GM18868 (cell line): ENCODE measurements at regions not wholly inside any gene's neighbourhood (a gene's known extent, or its start where the extent isn't known, plus 50 kb on each side); places are given as distances from the start of the nearest gene placed in this dataset.
A peak's percentile ranks its signal among the peaks of the same experiment; 100 is the strongest.
"Not testable (repeated sequence)": the region's sequence is repeated elsewhere in the genome, so short reads cannot be mapped to it uniquely, and the experiment has no call there.

Source experiments
- ATAC-seq: cut with Tn5 transposase; IDR thresholded peaks from one replicate; pipeline ENCODE4 v1.9.1; 2021; ENCODE audit warnings: mild to moderate bottlenecking, moderate library complexity; ENCODE audit not compliant: unreplicated experiment

DNA sequence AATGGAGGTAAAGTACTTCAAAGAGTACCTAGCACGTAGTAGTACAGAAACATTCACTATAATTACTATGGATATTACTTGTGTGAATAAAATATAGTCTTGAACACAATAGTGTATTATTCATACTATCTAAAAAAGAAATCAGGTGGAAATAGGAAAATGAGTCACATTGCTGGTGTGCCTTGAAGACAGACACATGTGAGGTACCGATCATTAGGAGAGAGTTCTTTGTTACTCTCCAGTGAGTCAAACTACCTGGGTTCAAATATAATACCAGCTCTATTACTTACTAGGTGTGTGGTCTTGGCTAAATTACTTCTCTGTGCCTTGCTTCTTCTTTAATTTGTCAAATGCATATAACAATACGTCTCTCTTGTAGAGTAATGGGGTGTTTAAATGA is 50.8 kb upstream of the BEND6 start:
- peak; percentile 8 for ATAC-seq

DNA sequence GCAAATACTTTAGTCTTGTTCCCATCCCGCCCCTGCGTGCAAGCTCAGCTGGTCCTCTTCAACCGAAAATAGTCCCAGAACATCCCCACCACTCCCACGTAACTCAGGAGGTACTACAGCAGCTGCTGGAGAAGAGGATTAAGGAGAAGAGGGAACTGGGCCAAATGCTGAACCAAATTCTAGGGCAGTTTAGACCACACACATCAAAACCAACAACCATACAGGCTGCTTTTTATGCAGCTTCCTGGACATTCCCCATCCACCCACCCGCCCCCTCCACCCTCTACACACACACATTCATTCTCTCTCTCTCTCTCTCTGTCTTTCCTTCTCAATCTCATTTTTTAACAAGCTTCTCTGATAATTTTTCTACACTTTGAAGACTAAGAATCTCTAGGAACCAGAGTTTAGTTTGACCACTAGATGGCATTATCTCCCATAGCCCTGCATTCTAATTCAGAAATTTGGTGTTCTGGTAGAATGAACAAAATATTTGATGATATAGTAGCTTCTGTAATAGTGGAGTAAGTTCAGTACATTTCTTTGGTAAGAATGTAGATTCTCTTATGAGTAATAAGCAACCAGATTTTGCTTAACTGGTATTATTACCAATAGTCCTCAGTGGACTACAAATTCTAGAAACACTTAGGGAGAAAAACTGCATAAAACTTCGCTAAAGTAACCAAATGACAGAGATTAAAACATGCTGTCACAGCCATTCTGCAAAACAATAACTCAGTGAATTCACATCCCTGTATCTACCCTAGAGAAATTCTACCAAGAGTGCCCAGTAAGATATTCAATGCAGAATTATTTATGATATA is 52.1 kb upstream of the BEND6 start:
- ATAC-seq = no peak

DNA sequence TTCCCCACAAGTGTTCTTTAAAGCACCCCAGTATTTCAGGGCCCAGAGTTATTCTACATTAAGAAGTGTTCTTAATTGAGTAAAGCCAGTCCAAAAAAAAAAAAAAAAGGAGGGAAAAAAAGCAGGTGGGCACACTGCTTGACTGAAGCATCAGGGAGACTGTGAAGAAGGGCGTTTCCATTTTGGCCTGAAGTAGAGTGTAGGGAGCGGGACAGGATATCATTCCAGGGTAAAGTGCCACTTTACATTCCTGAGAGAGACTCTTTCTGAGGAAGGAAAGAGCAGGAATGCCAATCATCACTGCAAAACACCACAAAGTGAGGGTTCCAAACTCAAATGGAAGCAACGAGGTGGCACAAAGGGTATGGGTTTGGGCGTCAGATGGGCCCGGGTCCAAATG is 54.1 kb upstream of the BEND6 start:
- no peak for ATAC-seq

DNA sequence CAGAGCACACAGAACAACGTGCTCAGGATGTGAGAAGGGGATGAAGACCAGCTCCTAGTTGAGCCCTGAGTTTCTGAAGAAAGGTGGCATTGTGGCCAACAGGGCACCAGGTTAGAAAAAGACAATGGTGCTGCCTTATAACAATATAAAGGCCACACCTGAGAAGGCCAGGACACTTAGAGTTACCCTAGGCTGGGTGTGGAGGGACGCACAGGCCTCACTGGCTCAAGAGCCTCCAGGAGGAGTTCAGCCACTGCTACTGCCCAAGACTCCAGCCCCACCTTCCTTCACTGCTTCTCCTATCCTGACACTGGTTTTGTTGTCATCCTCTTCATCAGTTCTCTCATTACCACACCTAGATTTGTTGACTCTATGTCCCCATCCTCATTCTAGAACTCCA is 55.2 kb upstream of the BEND6 start:
- ATAC-seq = no peak

DNA sequence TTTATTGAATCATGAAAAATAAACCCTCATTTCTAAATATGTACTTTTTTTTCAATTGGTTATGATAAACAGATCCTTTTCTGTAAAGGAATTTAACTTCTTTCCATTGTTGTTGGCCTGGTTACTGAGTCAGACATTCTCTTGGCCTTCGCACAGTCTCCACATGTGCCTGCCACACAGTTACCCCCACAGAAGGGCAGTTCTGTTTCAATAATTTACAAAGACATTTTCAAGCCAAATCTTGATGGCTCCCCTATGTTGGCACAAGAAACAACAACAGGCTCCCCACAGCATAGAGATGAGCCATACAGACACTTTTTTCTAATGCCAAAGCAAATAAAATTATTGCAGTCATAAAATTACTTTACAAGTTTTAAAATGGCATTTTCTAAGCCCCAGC is 55.6 kb upstream of the BEND6 start:
- ATAC-seq = no peak

DNA sequence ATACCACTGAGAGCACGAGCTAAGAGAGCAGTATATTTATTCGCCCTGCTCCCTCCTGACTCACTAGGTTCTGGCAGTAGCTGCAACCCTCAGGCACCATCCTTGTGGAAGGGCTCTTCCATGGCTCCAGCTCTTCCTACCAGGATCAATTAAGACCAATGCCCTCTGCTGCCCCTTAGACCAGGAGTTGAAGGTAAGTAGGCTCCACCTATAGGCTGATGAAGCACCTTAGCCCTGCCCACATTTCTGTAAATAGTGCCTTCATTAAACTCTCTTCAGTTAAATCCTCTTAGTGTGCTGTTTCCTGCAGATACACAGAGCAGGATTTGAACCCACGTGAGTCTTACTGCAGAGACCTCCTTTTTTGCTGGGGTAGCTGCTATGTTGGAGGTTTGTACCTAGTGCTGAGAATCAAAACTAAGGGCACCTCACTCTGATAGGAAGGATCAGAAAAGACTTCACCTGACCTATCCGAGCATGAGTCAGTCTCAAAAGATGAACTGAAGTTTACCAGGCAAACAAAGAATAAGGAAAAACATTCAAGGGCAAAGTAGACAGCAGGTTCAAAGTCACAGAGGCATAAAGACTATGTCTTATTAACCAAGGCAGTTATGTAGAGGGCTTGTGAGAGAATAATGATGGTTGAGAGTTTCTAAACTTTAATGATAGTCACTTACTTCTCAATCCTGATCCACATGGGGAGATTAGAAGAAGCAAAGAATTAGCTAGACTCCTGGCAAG is 56.9 kb upstream of the BEND6 start:
- ATAC-seq = no peak

DNA sequence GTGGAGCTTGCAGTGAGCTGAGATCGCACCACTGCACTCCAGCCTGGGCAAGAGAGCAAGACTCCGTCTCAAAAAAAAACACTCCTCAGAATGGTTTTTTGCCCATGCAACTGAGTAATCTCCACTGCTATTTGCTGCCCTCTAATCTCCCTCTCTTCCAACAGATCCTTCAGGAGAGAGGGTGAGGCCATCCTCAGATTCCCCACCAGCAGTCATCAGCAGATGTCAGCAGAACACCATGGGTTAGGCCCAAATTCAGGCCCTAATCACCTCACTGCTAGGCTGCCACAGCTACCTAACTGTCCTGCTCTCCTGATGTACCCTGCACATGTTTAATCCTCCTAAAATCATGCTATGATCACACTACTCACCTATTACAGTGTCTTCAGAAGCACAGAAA is 63.2 kb upstream of the BEND6 start:
- no peak for ATAC-seq

DNA sequence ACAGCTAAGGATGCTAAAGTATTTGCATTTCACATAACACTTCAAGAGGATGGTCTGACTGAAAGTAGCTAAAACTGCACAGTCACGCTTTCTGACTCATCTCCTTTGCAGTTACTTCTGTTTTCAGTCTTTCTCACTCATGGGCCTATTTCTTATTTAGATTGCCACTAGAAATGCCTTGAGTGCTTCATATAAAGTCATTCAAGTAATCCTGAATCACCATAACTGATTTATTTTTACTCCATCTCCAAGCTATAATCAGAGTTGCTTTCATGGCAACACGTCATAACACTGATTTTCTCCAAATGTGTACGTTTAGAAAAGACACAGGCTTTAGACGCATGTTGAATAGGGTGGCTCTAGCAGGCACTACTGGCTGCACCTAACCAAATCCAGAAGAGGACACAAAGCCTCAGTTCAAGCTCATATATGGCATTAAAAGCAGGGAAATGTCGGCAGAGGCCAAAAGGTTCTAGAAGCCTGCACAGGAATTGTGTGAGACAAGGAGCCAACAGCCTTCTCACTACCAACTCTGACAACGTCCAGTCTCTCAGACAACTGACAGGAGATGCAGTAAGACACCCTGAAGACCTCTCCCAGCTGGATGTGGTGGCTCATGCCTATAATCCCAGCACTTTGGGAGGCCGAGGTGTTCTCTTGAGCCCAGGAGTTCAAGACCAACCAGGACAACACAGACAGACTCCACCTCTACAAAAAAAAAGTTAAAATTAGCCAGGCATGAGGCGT is 64.1 kb upstream of the BEND6 start:
- ATAC-seq = peak; percentile 97

DNA sequence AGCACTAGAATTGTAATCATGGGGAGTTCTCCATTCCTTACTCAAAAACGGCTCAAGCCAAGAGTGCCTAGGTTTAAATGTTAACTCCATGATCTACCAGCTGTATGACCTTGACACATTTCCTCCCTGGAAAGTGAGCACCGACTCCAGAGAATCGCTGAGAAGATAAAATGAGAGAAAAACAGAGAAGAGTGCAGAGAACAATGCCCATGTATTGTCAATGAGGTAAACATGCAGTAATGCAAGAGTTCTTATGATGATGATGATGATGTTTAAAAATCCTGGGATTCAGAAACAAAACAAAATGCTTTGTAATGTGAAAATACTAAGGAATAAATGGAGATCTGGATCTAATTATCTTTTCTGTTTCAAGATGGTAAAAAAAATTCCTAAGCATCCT is 64.8 kb upstream of the BEND6 start:
- ATAC-seq = no peak

DNA sequence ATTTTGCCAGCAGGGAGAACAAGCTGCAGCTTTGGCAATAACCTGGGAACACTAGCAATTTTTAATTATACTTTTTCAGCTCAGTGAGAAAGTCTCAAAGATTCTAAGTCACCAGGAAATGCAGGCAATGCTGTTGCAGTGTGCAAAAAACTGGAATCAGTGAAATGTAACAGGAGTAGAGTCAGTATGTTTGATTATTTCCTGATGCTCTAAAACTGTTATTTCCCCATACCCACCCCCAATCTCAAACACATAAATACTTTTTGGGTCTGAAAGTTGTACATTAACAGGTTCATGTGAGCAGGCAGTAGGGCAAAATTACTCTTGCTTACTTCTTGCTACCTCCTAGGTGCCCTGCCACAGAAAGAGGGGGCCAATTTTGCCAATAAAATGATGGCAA is 65.4 kb upstream of the BEND6 start:
- ATAC-seq = no peak

DNA sequence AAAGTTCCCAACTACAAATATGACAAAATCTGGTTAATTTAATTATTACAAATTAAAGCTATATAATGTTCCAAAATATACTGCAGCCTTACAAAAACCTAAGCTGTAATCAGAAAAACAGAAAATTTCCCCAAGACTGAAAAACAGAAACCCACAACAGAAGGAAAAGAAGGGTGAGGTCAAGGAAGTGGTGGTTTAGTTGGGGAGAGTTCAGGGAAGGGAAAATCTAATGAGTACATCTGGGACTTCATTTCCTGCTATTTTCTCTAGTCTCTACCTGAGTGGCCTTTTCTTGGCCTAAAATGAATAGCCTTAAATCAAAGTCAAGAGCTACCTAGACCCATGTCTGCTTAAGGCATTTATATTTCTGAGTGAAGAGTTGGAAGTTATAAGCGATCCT is 66.2 kb upstream of the BEND6 start:
- ATAC-seq = no peak

DNA sequence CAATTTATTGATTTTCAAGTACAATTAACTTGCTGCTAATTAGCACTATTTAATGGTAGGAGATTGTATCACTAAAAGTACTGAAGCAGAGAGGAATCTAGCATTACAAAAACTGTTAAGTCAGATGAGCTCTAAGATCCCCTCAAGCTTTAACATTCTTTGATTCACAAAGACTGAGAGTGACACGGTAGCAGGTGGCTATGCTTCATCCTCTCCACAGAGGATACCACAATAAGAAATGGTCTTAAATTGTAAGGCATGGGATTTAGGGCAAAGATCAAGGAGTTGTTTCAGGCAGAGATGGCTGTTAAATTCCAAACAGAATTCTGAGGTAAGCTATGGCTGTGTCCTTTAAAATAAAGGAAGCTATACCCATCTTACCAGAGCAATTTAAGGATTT is 67.8 kb upstream of the BEND6 start:
- no peak for ATAC-seq

DNA sequence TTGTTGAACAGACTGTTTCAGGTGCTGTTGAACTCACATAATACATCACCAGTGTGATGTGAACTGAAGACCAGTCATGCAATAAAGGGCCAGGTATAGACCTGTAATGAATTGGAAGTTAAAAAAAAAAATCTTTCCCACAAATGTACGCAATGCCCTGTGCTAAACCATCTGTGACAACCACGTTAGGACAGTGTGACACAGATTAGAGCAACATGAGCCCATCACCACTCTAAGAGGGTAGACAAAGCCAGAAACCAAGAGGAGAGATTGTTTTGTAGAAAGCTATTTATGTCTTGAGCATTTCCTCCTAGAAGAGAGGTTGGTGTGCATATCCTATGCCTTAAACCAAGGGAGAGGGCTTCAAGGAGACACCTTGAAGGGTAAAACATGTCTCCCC is 77.0 kb upstream of the BEND6 start:
- peak; percentile 69 for ATAC-seq

DNA sequence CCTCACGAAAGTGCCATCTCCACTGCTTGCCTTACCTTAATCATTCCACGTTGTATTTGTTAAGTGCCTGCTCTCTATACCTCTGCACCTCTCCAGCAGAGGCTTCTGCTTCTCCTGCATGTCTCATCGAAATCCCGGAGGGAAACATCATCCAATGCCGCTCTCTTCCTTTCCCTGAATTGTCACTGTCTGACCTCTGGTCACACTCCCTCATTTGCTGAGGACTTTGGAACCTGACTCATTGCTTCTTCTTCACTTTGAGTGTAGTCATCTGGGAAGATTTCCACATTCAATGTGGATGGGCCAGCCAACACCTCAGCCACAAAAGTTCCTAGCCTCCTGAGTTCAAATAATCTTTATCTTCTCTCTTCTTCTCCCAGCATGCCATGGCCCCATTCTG is 78.9 kb upstream of the BEND6 start:
- no peak for ATAC-seq

DNA sequence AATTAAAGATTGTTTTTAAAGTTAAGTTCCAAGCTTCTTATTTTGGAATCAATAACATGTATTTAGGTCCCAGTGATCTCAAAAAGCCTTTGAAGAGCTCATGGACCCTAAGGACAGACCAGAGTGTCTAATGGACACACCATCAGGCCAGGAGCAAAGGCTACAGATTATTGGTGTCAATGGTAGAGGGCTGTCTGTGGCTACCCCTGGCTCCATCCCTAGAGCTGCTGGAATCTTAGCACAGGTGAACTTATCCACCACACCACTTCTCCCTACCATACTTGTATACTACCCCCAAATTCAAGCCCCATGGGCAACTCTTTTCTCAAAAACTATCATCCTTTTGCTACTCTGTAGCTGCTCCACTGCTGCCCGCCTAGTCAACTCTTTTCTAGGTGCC is 79.4 kb upstream of the BEND6 start:
- ATAC-seq = no peak

DNA sequence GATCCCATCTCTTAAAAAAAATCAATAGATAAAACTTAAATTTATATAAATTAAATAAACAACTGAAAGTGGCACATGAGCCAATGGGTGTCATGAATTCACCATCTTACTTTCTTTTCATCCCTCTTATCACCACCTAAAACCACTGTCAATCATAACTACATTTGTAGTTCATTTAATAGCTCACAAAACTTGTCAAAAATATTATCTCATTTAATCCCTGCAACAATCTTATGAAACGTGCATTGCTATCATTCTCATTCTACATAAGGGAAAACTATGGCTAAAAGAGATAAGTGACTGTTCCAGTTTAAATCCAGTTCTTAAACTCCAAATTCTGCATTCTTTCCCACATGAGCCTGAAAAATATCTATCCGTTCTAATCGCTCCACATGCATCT is 80.6 kb upstream of the BEND6 start:
- ATAC-seq = no peak

DNA sequence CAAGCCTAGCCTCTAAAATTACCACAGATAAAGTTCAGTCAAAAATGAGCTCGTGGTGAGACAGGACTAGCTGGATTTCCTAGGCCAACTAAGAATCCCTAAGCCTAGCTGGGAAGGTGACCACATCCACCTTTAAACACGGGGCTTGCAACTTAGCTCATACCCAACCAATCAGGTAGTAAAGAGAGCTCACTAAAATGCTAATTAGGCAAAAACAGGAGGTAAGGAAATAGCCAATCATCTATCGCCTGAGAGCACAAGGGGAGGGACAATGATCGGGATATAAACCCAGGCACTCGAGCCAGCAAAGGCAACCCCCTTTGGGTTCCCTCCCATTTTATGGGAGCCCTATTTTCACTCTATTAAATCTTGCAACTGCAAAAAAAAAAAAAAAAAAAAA is 84.9 kb upstream of the BEND6 start:
- ATAC-seq = not testable (repeated sequence)

DNA sequence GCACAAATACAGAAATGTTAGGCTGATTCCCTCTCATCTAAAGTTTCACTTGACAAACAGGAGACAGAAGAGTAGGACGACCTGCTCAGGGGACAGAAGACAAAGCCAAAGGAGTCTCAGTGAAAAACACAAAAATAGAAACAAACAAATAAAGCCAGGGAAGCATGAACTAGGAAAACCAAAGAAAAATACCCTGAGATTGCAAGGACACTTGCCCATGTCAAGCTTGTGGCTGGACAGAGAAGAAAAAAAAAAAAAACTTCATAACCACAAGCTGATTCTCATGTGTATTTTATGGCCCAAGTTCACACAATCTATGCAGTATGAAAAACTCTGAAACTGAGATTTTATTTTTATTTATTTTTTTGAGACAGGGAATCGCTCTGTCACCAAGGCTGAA is 85.6 kb upstream of the BEND6 start:
- ATAC-seq = peak; percentile 19

DNA sequence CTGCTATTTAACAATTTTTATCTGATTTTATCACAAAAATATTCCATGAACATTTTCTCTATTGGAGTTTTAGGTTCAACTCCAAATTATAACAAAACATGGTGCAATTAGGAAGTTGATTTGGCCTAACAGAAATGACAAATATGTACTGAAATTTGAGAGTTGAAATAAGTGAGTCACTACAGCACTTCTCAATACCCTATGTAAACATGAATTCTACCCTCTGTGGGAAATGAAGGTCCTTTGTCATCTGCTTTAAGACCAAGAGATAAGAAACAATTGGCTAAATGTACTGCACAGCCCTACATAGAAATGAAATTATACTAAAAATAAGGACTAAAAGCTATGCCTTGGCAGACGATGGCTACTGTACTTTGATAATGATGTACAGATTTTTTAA is 86.2 kb upstream of the BEND6 start:
- peak; percentile 82 for ATAC-seq

DNA sequence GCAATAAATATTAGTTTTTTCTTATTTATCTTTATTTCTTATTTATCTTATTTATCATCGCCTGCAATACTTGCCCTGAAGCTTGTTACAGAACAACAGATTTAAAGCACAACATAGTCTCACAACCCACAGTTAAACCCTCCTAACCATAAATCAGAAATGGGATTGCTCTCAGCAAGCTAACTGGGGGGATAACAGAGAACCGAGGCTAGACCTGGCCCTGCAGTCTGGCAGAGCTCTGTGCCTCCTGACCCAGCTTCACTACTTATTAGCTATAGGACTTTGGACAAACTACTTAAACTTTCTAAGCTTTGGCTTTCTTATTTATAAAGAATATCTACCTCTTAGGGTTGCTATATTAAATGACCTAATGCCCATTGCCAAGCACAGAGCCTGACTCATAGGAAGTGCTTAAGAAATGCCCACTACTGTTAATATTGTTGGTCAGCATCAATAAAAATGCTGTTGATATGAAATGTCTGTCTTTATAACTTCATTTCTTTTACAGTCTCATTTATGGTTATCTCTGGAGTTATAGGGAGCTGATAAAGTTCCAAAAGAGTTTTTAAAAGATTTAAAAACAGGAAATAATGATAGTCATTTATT is 87.9 kb upstream of the BEND6 start:
- ATAC-seq = no peak

DNA sequence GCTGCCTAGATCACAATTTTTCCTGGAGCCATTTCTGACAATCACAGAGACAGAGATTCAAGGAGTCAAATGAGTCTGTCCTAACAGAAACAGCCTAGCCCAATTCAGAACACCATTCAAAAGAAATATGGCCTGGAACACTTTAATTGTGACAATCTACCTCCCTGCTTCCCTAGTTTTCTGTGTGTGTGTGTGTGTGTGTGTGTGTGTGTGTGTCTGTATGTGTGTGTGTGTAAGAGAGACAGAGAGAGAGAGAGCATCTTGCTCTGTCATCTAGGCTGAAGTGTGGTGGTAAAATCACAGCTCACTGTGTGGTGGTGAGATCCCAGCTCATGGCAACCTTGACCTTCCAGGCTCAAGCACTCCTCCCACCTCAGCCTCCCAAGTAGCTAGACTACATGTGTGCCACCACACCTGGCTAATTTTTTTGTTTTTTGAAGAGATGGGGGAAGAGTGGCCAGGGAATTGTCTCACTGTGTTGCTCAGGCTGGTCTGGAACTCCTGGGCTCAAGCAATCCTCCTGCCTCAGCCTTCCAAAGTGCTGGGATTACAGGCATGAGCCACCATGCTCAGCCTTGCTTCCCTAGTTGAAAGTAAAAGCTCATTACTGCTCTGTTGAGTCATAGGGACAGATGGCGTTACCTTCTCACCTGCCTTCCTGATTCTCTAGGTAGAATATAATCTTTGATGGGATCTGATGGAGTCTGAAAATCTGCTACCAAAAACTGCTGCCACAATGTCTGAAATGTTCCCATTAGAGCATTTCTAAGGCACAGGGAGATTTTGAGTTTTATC is 89.6 kb upstream of the BEND6 start:
- ATAC-seq = no peak
